ENCODE measurements at regions not wholly inside any gene's neighbourhood (a gene's known extent, or its start where the extent isn't known, plus 50 kb on each side); places are given as distances from the start of the nearest gene placed in this dataset.
A peak's percentile ranks its signal among the peaks of the same experiment; 100 is the strongest.

GRCh38 chr5:86546582-86546981 lies 71.2 kb upstream of the COX7C start:
- Histone ChIP-seq H3K4me3 (ENCODE audit: low read depth in 2 of 2, low read length in 2 of 2) (no peak overlapping the region), H3K9me3 (ENCODE audit: control insufficient read depth, insufficient read depth, low read depth, low read length) (no peaks in the 10 kb centered on the region), H3K36me3 (ENCODE audit: control insufficient read depth, insufficient read depth, low read length) (no peaks in the 10 kb centered on the region), H3K27ac (ENCODE audit: low read length) (no peak overlapping the region), H3K4me1 (ENCODE audit: control insufficient read depth, insufficient read depth, low read length) (no peaks in the 10 kb centered on the region), H3K27me3 (ENCODE audit: control insufficient read depth, insufficient read depth, low read length) (no peaks in the 10 kb centered on the region)
- no TSS peak for BruUV-seq (replicated peaks)
- TF ChIP-seq SIN3A (IDR thresholded peaks at IDR 0.05; ENCODE audit: borderline replicate concordance, insufficient read depth, low read depth, low read length) (no peak), CTCF (IDR thresholded peaks at IDR 0.05) (peak; percentile 11; the same call in 1 of the 2 replicates)
- DNase-seq (ENCODE audit: low read depth, low spot score) (no peak), ATAC-seq (no peak)
- ChIA-PET POLR2A (no interaction called here), CTCF (no interaction called here)
- intact Hi-C loops (cut with micrococcal nuclease; ENCODE audit: unreplicated experiment): loop anchor here (10.0 kb wide), 1 partner anchor 1792 kb away; no protein-coding TSS in a partner anchor
- in situ Hi-C loops (cut with HindIII; ENCODE audit: low pct_unique_long_range_greater_than_20kb, low sequenced_read_pairs): no loop called here

- in situ Hi-C loops (cut with HindIII; ENCODE audit: low pct_unique_long_range_greater_than_20kb, low sequenced_read_pairs) (no loop called here), intact Hi-C loops (cut with micrococcal nuclease; ENCODE audit: unreplicated experiment) (no loop called here)
- Histone ChIP-seq H3K36me3 (ENCODE audit: control insufficient read depth, insufficient read depth, low read length) (no peaks in the 10 kb centered on the region), H3K27ac (ENCODE audit: low read length) (no peak overlapping the region), H3K27me3 (ENCODE audit: control insufficient read depth, insufficient read depth, low read length) (no peaks in the 10 kb centered on the region), H3K4me3 (ENCODE audit: low read depth in 2 of 2, low read length in 2 of 2) (no peak overlapping the region), H3K9me3 (ENCODE audit: control insufficient read depth, insufficient read depth, low read depth, low read length) (no peaks in the 10 kb centered on the region), H3K4me1 (ENCODE audit: control insufficient read depth, insufficient read depth, low read length) (no peaks in the 10 kb centered on the region)
- ChIA-PET CTCF (no interaction called here), POLR2A (no interaction called here)
- no peak for ATAC-seq
- BruUV-seq (replicated peaks): no TSS peak
- DNase-seq (ENCODE audit: low read depth, low spot score): no peak
- no peak for TF ChIP-seq POLR2AphosphoS5 (IDR thresholded peaks at IDR 0.05; ENCODE audit: low read depth, low read length)
- no peak for TF ChIP-seq CTCF (IDR thresholded peaks at IDR 0.05)
- TF ChIP-seq REST (IDR thresholded peaks at IDR 0.05; ENCODE audit: insufficient read depth in 1 of 2, low read depth in 2 of 2, low read length in 1 of 2): no peak
- no peak for TF ChIP-seq TCF7L2 (IDR thresholded peaks at IDR 0.05; ENCODE audit: low read depth, low read length)
- TF ChIP-seq SIN3A (IDR thresholded peaks at IDR 0.05; ENCODE audit: borderline replicate concordance, insufficient read depth, low read depth, low read length): no peak
These were observed 63.1 kb upstream of the COX7C start for GRCh38 chr5:86554638-86555037.

- Histone ChIP-seq H3K9me3 (ENCODE audit: control insufficient read depth, insufficient read depth, low read depth, low read length) (no peaks in the 10 kb centered on the region), H3K4me3 (ENCODE audit: low read depth in 2 of 2, low read length in 2 of 2) (no peak overlapping the region), H3K27ac (ENCODE audit: low read length) (no peak overlapping the region), H3K27me3 (ENCODE audit: control insufficient read depth, insufficient read depth, low read length) (no peaks in the 10 kb centered on the region), H3K36me3 (ENCODE audit: control insufficient read depth, insufficient read depth, low read length) (no peaks in the 10 kb centered on the region), H3K4me1 (ENCODE audit: control insufficient read depth, insufficient read depth, low read length) (no peaks in the 10 kb centered on the region)
- no peak for ATAC-seq
- TF ChIP-seq SIN3A (IDR thresholded peaks at IDR 0.05; ENCODE audit: borderline replicate concordance, insufficient read depth, low read depth, low read length) (no peak), REST (IDR thresholded peaks at IDR 0.05; ENCODE audit: insufficient read depth in 1 of 2, low read depth in 2 of 2, low read length in 1 of 2) (no peak), CTCF (IDR thresholded peaks at IDR 0.05) (no peak), POLR2AphosphoS5 (IDR thresholded peaks at IDR 0.05; ENCODE audit: low read depth, low read length) (no peak), TCF7L2 (IDR thresholded peaks at IDR 0.05; ENCODE audit: low read depth, low read length) (no peak)
- intact Hi-C loops (cut with micrococcal nuclease; ENCODE audit: unreplicated experiment) (no loop called here), in situ Hi-C loops (cut with HindIII; ENCODE audit: low pct_unique_long_range_greater_than_20kb, low sequenced_read_pairs) (no loop called here)
- CTCF ChIA-PET: no interaction called here
- POLR2A ChIA-PET: no interaction called here
- BruUV-seq (replicated peaks): no TSS peak
- DNase-seq (ENCODE audit: low read depth, low spot score): no peak
These were observed 59.8 kb upstream of the COX7C start for GRCh38 chr5:86557920-86558319.

All from Panc1 (cell line).